Sigmoid colon (tissue), 4 donors: ENCODE measurements at regions not wholly inside any gene's neighbourhood (a gene's known extent, or its start where the extent isn't known, plus 50 kb on each side); places are given as distances from the start of the nearest gene placed in this dataset.

Experiments
- CTCF ChIP-seq, 4 experiments: fragments of 450-650 bp in 3 of 4; fragments of 200-600 bp in 1 of 4; IDR thresholded peaks; one replicate each; pipeline ENCODE4 v1.5.1; 2016 to 2019; ENCODE audit warnings: antibody characterized with exemption in 4 of 4, mild to moderate bottlenecking in 3 of 4, moderate library complexity in 2 of 4
- POLR2A ChIP-seq, 2 donors: fragments of 450-650 bp; IDR thresholded peaks; one replicate each; pipeline ENCODE4 v1.6.1; 2016; ENCODE audit warnings: antibody characterized with exemption in 2 of 2, mild to moderate bottlenecking in 2 of 2, moderate library complexity in 2 of 2
- POLR2AphosphoS5 ChIP-seq, 4 donors: sonication (generic); formaldehyde crosslinking; IDR thresholded peaks; one replicate each; pipeline ENCODE4 v1.6.1; 2017; ENCODE audit warnings: antibody characterized with exemption in 4 of 4

- no peak for TF ChIP-seq POLR2A (IDR thresholded peaks at IDR 0.05)
- TF ChIP-seq POLR2AphosphoS5 (IDR thresholded peaks at IDR 0.05), result no peak
- TF ChIP-seq CTCF (IDR thresholded peaks at IDR 0.05), result no peak
These were observed 92.9 kb upstream of the EGFLAM start for GRCh38 chr5:38165435-38165834.
